SJCRH30 (cell line): ENCODE measurements at regions not wholly inside any gene's neighbourhood (a gene's known extent, or its start where the extent isn't known, plus 50 kb on each side); places are given as distances from the start of the nearest gene placed in this dataset.
"Not testable (repeated sequence)": the region's sequence is repeated elsewhere in the genome, so short reads cannot be mapped to it uniquely, and the experiment has no call there.

Experiments used
- DNase-seq, 2 experiments: peaks; one replicate each; pipeline ENCODE4 v3.0.0-alpha.2; 2015 to 2020
- H3K27ac ChIP-seq: fragments of 250-450 bp; sonication (Bioruptor Pico); 2 replicates; pipeline ENCODE4 v1.5.1; 2020; ENCODE audit warnings: mild to moderate bottlenecking, moderate library complexity
- H3K27me3 ChIP-seq: fragments of 250-450 bp; sonication (Bioruptor Pico); 2 replicates; pipeline ENCODE4 v1.5.1; 2020; ENCODE audit warnings: mild to moderate bottlenecking, moderate library complexity
- H3K36me3 ChIP-seq: fragments of 250-450 bp; sonication (Bioruptor Pico); 2 replicates; pipeline ENCODE4 v1.5.1; 2020; ENCODE audit warnings: mild to moderate bottlenecking, moderate library complexity
- H3K4me1 ChIP-seq: fragments of 250-450 bp; sonication (Bioruptor Pico); 2 replicates; pipeline ENCODE4 v1.5.1; 2020; ENCODE audit warnings: mild to moderate bottlenecking, moderate library complexity
- H3K4me3 ChIP-seq: fragments of 250-450 bp; sonication (Bioruptor Pico); 2 replicates; pipeline ENCODE4 v1.5.1; 2020; ENCODE audit warnings: mild to moderate bottlenecking, moderate library complexity
- H3K9me3 ChIP-seq: fragments of 250-450 bp; sonication (Bioruptor Pico); replicated peaks from 2 replicates; pipeline ENCODE4 v1.5.1; 2020; ENCODE audit warnings: mild to moderate bottlenecking, moderate library complexity

- no peaks in the 10 kb centered on the region for H3K36me3 ChIP-seq
- no peaks in the 10 kb centered on the region for H3K4me1 ChIP-seq
- H3K27me3 ChIP-seq: no peaks in the 10 kb centered on the region
- no peak overlapping the region for H3K4me3 ChIP-seq
- DNase-seq: no peak
- no peaks in the 10 kb centered on the region for H3K9me3 ChIP-seq
- no peak overlapping the region for H3K27ac ChIP-seq
These were observed 465.0 kb downstream of the GUCY1A2 start for GRCh38 chr11:106553304-106553703.

DNA sequence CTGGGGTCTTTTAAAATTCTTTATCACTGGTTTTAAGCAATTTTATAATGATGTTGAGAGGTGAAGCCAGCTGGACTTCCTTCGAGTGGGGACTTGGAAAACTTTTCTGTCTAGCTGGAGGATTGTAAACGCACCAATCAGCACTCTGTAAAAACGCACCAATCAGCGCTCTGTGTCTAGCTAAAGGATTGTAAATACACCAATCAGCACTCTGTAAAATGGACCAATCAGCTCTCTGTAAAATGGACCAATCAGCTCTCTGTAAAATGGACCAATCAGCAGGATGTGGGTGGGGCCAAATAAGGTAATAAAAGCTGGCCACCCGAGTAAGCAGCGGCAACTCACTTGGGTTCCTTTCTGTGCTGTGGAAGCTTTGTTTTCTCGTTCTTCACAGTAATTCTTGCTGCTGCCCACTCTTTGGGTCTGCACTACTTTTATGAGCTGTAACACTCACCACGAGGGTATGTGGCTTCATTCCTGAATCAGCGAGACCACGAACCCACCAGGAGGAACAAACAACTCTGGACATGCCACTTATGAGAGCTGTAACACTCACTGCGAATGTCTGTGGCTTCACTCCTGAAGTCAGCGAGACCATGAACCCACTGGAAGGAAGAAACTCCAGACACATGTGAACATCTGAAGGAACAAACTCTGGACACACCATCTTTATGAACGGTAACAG, 462.6 kb downstream of the GUCY1A2 start:
- H3K27me3 ChIP-seq, H3K27ac ChIP-seq, H3K4me3 ChIP-seq, H3K9me3 ChIP-seq, H3K36me3 ChIP-seq, DNase-seq, H3K4me1 ChIP-seq: not testable (repeated sequence)

DNA sequence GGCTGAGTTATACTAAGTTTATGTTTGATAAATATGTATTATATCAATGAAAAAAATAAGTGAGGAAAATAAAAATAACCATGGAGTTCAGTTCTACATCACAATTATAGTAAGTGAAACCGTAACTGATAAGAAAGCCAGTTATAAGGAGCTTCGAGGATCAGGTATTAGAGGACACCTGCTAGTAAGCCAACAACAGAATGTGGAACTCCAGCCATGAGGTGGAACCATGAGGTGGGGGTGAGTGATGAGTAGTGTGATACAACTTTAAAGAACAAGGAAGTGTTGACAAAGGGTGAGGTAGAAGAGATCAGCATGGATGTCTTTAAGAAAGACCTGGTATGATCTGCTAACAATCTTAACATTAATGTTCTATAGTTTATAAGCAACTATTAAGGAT, 452.9 kb downstream of the GUCY1A2 start:
- Histone ChIP-seq H3K4me1 (no peaks in the 10 kb centered on the region), H3K4me3 (no peak overlapping the region), H3K27me3 (no peaks in the 10 kb centered on the region), H3K36me3 (no peaks in the 10 kb centered on the region), H3K9me3 (no peaks in the 10 kb centered on the region), H3K27ac (no peak overlapping the region)
- DNase-seq: no peak

DNA sequence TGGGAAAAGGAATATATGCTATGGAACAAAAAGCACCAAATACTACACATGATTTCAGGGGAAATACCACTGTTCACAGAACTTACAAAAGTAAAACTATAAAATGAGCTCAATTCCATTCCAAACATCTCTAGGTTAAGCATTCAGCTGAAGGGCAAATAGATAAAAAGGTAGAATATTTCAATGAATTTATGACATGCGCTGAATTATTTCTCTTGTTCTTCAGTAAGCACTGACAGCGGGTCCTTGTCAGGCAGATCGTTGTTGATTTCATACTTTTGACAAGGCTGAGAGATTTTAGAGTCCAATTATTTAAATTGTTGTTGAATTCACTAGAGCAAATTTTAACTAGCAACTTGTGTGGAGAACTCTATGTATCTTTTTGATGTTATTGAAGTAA, 449.6 kb downstream of the GUCY1A2 start:
- Histone ChIP-seq H3K27ac (no peak overlapping the region), H3K36me3 (no peaks in the 10 kb centered on the region), H3K4me3 (no peak overlapping the region), H3K9me3 (no peaks in the 10 kb centered on the region), H3K4me1 (no peaks in the 10 kb centered on the region), H3K27me3 (no peaks in the 10 kb centered on the region)
- no peak for DNase-seq

- not testable (repeated sequence) for H3K36me3 ChIP-seq, H3K27me3 ChIP-seq, H3K4me1 ChIP-seq, H3K4me3 ChIP-seq, H3K27ac ChIP-seq, DNase-seq, H3K9me3 ChIP-seq
These were observed 440.9 kb downstream of the GUCY1A2 start for GRCh38 chr11:106577384-106577783.

DNA sequence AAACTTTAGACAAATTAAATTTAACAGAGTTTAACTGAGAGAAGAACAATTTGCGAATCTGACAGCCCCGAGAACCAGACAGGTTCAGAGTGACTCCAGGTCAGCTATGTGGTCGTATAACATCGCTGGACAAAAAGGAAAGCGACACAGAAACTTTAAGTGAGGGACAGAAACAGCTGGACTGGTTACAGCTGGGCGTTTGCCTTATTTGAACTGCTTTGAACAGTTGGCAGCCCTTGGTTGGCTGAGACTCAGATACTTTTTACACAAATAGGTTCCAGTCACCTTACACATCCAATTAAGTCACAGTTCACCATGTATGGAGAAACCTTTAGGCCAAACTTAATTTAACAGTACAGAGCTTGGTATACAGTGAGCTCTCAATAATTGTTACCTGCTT, 436.9 kb downstream of the GUCY1A2 start:
- H3K36me3 ChIP-seq: no peaks in the 10 kb centered on the region

GRCh38 chr11:106585061-106585460, 433.2 kb downstream of the GUCY1A2 start:
- no peaks in the 10 kb centered on the region for H3K27me3 ChIP-seq
- H3K4me1 ChIP-seq: peaks cover 8% of the 10 kb centered on the region
- peak; percentile 1 to 30 for DNase-seq
- no peaks in the 10 kb centered on the region for H3K36me3 ChIP-seq
- H3K27ac ChIP-seq: no peak overlapping the region
- no peak overlapping the region for H3K4me3 ChIP-seq
- H3K9me3 ChIP-seq: no peaks in the 10 kb centered on the region

More for the DNA sequence above, 436.9 kb downstream of the GUCY1A2 start:
- peaks cover 8% of the 10 kb centered on the region for H3K4me1 ChIP-seq
- peak; percentile 58 to 84 for DNase-seq
- H3K9me3 ChIP-seq: no peaks in the 10 kb centered on the region
- H3K27me3 ChIP-seq: no peaks in the 10 kb centered on the region
- peak overlapping the region; percentile 29 for H3K27ac ChIP-seq
- no peak overlapping the region for H3K4me3 ChIP-seq

DNA sequence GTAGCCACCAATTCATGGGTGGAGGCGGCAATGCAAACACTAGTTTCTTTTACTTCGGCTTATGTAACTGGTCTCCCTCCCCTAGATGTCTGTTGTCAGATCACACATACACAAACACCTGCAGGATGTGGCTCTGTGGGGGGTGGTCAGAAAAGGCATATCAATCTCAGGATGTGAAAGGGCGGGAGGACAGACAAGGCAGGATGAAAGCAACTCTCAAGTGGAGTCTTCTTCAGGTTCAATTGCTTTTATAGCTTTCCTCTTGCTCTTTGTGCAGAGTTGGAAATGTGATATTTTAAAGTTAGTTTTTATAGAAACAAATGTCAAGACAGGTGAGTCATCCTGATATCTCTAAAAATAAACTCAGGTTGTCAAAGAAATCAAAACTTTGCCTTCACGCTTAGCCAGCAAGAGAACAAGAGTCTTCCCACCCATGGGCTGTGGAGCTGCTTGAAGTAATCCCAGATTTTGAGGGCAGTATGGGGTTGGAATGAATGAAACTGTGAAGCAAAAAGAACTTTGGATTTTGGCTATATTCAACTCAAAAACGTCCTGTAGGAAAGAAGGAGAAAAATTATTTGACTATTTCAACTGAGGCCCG, 423.4 kb downstream of the GUCY1A2 start:
- Histone ChIP-seq H3K4me3 (no peak overlapping the region), H3K36me3 (no peaks in the 10 kb centered on the region), H3K27ac (no peak overlapping the region), H3K9me3 (no peaks in the 10 kb centered on the region), H3K4me1 (no peaks in the 10 kb centered on the region), H3K27me3 (no peaks in the 10 kb centered on the region)
- no peak for DNase-seq

- no peak for DNase-seq
- Histone ChIP-seq H3K27ac (no peak overlapping the region), H3K9me3 (no peaks in the 10 kb centered on the region), H3K4me3 (no peak overlapping the region), H3K36me3 (no peaks in the 10 kb centered on the region), H3K27me3 (no peaks in the 10 kb centered on the region), H3K4me1 (no peaks in the 10 kb centered on the region)
These were observed 416.5 kb downstream of the GUCY1A2 start for GRCh38 chr11:106601684-106602297.

- no peaks in the 10 kb centered on the region for H3K4me1 ChIP-seq
- no peak for DNase-seq
- H3K36me3 ChIP-seq: no peaks in the 10 kb centered on the region
- H3K27ac ChIP-seq: no peak overlapping the region
- no peaks in the 10 kb centered on the region for H3K27me3 ChIP-seq
- no peak overlapping the region for H3K4me3 ChIP-seq
- no peaks in the 10 kb centered on the region for H3K9me3 ChIP-seq
These were observed 409.6 kb downstream of the GUCY1A2 start for GRCh38 chr11:106608677-106609076.

DNA sequence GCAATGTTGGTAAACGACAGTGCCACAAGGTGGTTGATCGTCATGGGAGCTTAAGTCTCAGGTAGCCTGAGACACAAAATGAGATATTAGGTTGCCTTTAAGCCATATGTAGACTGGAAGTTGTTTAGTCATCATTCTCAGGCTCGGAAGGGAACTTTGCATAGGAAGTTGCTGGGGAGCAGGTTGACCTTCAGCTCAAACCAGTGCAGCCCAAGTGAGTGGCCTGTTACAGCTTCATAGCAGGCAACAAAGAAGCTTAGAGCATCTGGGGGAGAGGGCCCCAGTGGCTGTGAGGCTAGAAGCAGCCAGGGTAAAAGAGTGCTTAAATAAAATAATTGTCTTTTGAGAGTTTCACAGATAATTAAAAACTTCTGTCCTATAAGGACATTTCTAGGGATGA, 404.0 kb downstream of the GUCY1A2 start:
- Histone ChIP-seq H3K4me3 (no peak overlapping the region), H3K27ac (no peak overlapping the region), H3K9me3 (no peaks in the 10 kb centered on the region), H3K36me3 (no peaks in the 10 kb centered on the region), H3K4me1 (no peaks in the 10 kb centered on the region), H3K27me3 (no peaks in the 10 kb centered on the region)
- DNase-seq: no peak

DNA sequence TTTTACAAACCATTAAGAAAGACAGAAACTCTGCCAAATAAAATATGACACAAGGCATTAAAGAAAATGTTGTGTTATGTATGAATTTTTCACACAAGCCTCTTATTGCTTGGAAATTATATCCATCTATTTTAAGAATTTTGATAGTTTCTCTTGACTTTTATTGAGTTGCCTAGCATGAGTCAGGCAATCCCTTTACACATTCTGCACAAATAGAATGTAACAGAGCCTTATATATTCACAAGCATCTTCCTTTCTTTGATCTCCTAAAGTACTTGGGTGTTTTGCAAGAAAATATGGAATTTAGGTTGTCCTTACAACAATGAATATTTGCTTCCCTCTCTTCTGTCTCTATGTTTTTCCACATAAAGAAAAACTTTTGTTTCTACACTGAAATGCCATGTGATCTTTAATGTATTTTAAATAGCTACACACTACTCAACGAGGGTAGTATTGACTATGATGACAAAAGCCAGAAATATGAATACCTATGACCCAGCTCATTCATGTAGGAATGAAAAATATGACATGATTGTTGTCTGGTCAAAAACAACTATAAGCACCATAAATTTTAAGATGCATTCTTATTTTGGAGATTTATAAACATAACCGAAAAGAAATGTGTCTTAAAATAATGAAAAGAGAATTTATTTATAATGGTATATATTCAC, 398.8 kb downstream of the GUCY1A2 start:
- no peaks in the 10 kb centered on the region for H3K36me3 ChIP-seq

GRCh38 chr11:106621484-106621883, 396.8 kb downstream of the GUCY1A2 start:
- H3K27ac ChIP-seq: 0 out of 2 replicates have a peak overlapping the region, but pooled peaks have one; percentile 20
- no peak overlapping the region for H3K4me3 ChIP-seq
- H3K9me3 ChIP-seq: no peaks in the 10 kb centered on the region
- peaks cover 11% of the 10 kb centered on the region for H3K4me1 ChIP-seq
- DNase-seq: peak; percentile 46 to 87
- H3K36me3 ChIP-seq: no peaks in the 10 kb centered on the region
- no peaks in the 10 kb centered on the region for H3K27me3 ChIP-seq

More for the DNA sequence above, 398.8 kb downstream of the GUCY1A2 start:
- Histone ChIP-seq H3K27me3 (no peaks in the 10 kb centered on the region), H3K4me3 (no peak overlapping the region), H3K4me1 (peaks cover 11% of the 10 kb centered on the region), H3K27ac (no peak overlapping the region), H3K9me3 (no peaks in the 10 kb centered on the region)
- DNase-seq: no peak
